Prostate gland (tissue), 2 donors: ENCODE measurements at regions not wholly inside any gene's neighbourhood (a gene's known extent, or its start where the extent isn't known, plus 50 kb on each side); places are given as distances from the start of the nearest gene placed in this dataset.

Source experiments
- DNase-seq: peaks from one replicate; pipeline ENCODE4 v3.0.0-alpha.2; 2019; ENCODE audit warnings: low spot score
- H3K27ac ChIP-seq, 2 donors: fragments of 200-600 bp; sonication (generic); 2 replicates each; pipeline ENCODE4 v1.5.1; 2017 to 2019
- H3K27me3 ChIP-seq: fragments of 200-600 bp; sonication (generic); replicated peaks from 2 replicates; pipeline ENCODE4 v1.5.1; 2019; ENCODE audit not compliant: insufficient read depth
- H3K36me3 ChIP-seq, 2 donors: fragments of 200-600 bp; sonication (generic); 1 replicate in 1 of 2; 2 replicates in 1 of 2; pipeline versions ENCODE4 v1.5.1 to v1.8.1; 2017 to 2019
- H3K4me1 ChIP-seq: fragments of 200-600 bp; sonication (generic); replicated peaks from 2 replicates; pipeline ENCODE4 v1.5.1; 2019
- H3K4me3 ChIP-seq, 2 donors: fragments of 200-600 bp; sonication (generic); 2 replicates each; pipeline ENCODE4 v1.5.1; 2017 to 2019
- H3K9me3 ChIP-seq: fragments of 200-600 bp; sonication (generic); 2 replicates; pipeline ENCODE4 v1.5.1; 2017
- POLR2A ChIP-seq: fragments of 450-650 bp; IDR thresholded peaks from one replicate; pipeline ENCODE4 v1.6.1; 2016; ENCODE audit warnings: antibody characterized with exemption, mild to moderate bottlenecking
- POLR2AphosphoS5 ChIP-seq: sonication (generic); formaldehyde crosslinking; IDR thresholded peaks from one replicate; pipeline ENCODE4 v1.6.1; 2017; ENCODE audit warnings: antibody characterized with exemption
- WGBS: methylation state at CpG from one replicate; pipeline ENCODE4 v1.1.5; 2018; 5-methylcytosine and 5-hydroxymethylcytosine counted together
- intact Hi-C: fragments of 100-400 bp; cut with DNase I; formaldehyde crosslinking; loops from one replicate; pipeline ENCODE4 v1.14.2; 2022
- TF ChIP-seq, protein P1 (sequence below), 4 experiments: fragments of 200-600 bp in 2 of 4; fragments of 450-650 bp in 2 of 4; sonication (generic) in 2 of 4; IDR thresholded peaks; 1 replicate in 3 of 4; 2 replicates in 1 of 4; pipeline ENCODE4 v1.5.1; 2016 to 2019; ENCODE audit warnings: antibody characterized with exemption in 4 of 4, mild to moderate bottlenecking in 2 of 4, moderate library complexity in 2 of 4

DNA sequence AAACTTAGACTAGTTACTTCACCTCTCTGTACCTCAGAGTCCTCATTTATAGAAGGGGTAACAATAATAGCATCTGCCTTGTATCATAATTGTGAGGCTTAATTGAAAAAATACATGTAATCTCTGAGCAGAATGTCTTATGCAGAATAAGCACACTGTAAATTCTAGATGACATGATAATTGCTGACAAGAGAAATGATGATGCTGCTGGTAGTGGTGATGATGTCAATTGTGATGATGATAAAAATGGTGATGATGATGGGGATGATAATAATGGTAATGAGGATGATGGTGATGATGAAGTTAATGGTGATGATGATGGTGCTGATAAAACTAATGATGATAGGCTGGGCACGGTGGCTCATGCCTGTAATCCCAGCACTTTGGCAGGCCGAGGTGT is 346.1 kb upstream of the CDH4 start:
- H3K36me3 ChIP-seq: no peaks in the 10 kb centered on the region
- H3K27ac ChIP-seq: no peak overlapping the region
- no peaks in the 10 kb centered on the region for H3K9me3 ChIP-seq
- DNase-seq: no peak
- intact Hi-C loops: no loop called here
- WGBS: 94% methylated on average over 2 of the region's 2 CpGs
- no peak for TF ChIP-seq POLR2AphosphoS5
- TF ChIP-seq, protein P1, sequence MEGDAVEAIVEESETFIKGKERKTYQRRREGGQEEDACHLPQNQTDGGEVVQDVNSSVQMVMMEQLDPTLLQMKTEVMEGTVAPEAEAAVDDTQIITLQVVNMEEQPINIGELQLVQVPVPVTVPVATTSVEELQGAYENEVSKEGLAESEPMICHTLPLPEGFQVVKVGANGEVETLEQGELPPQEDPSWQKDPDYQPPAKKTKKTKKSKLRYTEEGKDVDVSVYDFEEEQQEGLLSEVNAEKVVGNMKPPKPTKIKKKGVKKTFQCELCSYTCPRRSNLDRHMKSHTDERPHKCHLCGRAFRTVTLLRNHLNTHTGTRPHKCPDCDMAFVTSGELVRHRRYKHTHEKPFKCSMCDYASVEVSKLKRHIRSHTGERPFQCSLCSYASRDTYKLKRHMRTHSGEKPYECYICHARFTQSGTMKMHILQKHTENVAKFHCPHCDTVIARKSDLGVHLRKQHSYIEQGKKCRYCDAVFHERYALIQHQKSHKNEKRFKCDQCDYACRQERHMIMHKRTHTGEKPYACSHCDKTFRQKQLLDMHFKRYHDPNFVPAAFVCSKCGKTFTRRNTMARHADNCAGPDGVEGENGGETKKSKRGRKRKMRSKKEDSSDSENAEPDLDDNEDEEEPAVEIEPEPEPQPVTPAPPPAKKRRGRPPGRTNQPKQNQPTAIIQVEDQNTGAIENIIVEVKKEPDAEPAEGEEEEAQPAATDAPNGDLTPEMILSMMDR (IDR thresholded peaks at IDR 0.05): no peak
- TF ChIP-seq POLR2A: no peak
- no peak overlapping the region for H3K4me3 ChIP-seq
- no peaks in the 10 kb centered on the region for H3K27me3 ChIP-seq
- H3K4me1 ChIP-seq: no peaks in the 10 kb centered on the region

- H3K27ac ChIP-seq: no peak overlapping the region
- no peaks in the 10 kb centered on the region for H3K27me3 ChIP-seq
- TF ChIP-seq, protein P1 (IDR thresholded peaks at IDR 0.05): no peak
- TF ChIP-seq POLR2A (no peak), POLR2AphosphoS5 (no peak)
- H3K4me3 ChIP-seq: no peak overlapping the region
- DNase-seq: no peak
- no peaks in the 10 kb centered on the region for H3K4me1 ChIP-seq
- WGBS: 94% methylated on average over 4 of the region's 4 CpGs
- H3K36me3 ChIP-seq: no peaks in the 10 kb centered on the region
- intact Hi-C loops: no loop called here
- H3K9me3 ChIP-seq: no peaks in the 10 kb centered on the region
Measured at GRCh38 chr20:60906555-60906954, 345.5 kb upstream of the CDH4 start.

GRCh38 chr20:60913298-60913697 is 338.8 kb upstream of the CDH4 start:
- 70% methylated on average over 4 of the region's 4 CpGs for WGBS
- H3K27ac ChIP-seq: no peak overlapping the region
- intact Hi-C loops: no loop called here
- H3K27me3 ChIP-seq: no peaks in the 10 kb centered on the region
- H3K9me3 ChIP-seq: no peaks in the 10 kb centered on the region
- TF ChIP-seq, protein P1 (IDR thresholded peaks at IDR 0.05): no peak
- no peak for TF ChIP-seq POLR2A
- no peak for TF ChIP-seq POLR2AphosphoS5
- H3K4me1 ChIP-seq: no peaks in the 10 kb centered on the region
- H3K4me3 ChIP-seq: no peak overlapping the region
- no peak for DNase-seq
- no peaks in the 10 kb centered on the region for H3K36me3 ChIP-seq

DNA sequence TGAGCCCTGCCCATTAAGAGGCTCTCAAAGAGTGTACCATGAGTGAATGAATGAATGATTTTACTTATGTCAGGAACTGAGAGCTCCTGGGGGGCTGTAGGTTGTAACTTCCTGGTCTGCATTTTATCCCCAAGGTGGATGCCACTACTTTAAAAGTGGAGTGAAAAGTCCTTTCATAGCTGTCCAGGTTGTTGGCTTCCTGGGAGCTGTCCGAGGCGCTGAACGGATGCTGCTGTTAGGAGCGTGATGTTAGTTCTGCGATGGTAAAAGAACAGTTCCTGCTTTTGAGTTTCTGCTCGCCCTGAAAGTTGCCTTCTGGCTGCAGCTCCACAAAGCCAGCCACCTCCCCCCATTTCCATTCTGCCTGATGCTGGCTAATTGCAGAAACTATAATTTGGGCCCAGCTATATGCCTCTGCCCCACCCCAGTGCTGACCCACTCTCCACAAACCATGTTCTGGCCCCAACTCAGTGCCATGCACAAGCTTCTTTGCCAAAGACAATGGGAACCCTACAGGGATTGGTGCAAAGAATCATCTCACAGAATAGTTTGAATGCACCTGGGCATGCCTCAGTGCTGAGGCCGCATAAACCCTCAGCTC is 330.9 kb upstream of the CDH4 start:
- WGBS: 22% methylated on average over 7 of the region's 7 CpGs
- no peak for TF ChIP-seq POLR2A
- TF ChIP-seq, protein P1 (IDR thresholded peaks at IDR 0.05): no peak
- TF ChIP-seq POLR2AphosphoS5: no peak
- Histone ChIP-seq H3K36me3 (no peaks in the 10 kb centered on the region), H3K27ac (no peak overlapping the region), H3K27me3 (no peaks in the 10 kb centered on the region), H3K4me1 (no peaks in the 10 kb centered on the region), H3K9me3 (no peaks in the 10 kb centered on the region), H3K4me3 (no peak overlapping the region)
- intact Hi-C loops: no loop called here
- DNase-seq: no peak

DNA sequence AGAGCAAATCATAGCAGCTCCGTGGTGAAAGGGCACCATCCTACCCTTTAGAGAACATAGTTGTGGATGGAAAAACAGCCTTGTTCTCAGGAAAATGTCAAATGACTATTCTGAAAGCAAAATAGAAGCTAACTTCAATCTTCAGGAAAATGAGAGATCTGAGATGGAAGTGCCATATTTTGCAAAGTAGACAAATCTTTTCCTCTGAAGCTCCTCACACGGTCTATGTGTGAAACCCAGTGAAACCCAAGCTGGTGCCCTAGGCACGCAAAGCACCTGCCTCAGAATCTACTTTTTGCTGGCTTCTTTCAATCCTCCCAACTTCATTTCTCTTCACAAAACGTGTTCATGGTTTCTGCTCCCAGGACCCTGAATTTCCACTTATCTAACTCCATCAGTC is 325.2 kb upstream of the CDH4 start:
- WGBS: 75% methylated on average over 4 of the region's 4 CpGs

More for the DNA sequence above, 325.2 kb upstream of the CDH4 start:
- DNase-seq: no peak
- Histone ChIP-seq H3K4me3 (no peak overlapping the region), H3K36me3 (no peaks in the 10 kb centered on the region), H3K9me3 (no peaks in the 10 kb centered on the region), H3K4me1 (no peaks in the 10 kb centered on the region), H3K27me3 (peaks cover 5% of the 10 kb centered on the region), H3K27ac (no peak overlapping the region)
- intact Hi-C loops: no loop called here
- no peak for TF ChIP-seq POLR2A
- TF ChIP-seq, protein P1 (IDR thresholded peaks at IDR 0.05): no peak
- TF ChIP-seq POLR2AphosphoS5: no peak
